BE2C (cell line): ENCODE measurements at regions not wholly inside any gene's neighbourhood (a gene's known extent, or its start where the extent isn't known, plus 50 kb on each side); places are given as distances from the start of the nearest gene placed in this dataset.

Source experiments
- DNase-seq: peaks from one replicate; pipeline ENCODE4 v3.0.0-alpha.2; 2020
- H3K27me3 ChIP-seq: fragments of 250-450 bp; sonication (Bioruptor Pico); 2 replicates; pipeline ENCODE4 v1.5.1; 2020; ENCODE audit warnings: mild to moderate bottlenecking
- H3K36me3 ChIP-seq: fragments of 250-450 bp; sonication (Bioruptor Pico); 2 replicates; pipeline ENCODE4 v1.5.1; 2020; ENCODE audit warnings: mild to moderate bottlenecking
- H3K4me1 ChIP-seq: fragments of 250-450 bp; sonication (Bioruptor Pico); 2 replicates; pipeline ENCODE4 v1.5.1; 2020
- H3K4me3 ChIP-seq: 2 replicates; pipeline ENCODE4 v1.5.1; 2011; ENCODE audit warnings: low read depth, low read length
- H3K9me3 ChIP-seq: fragments of 250-450 bp; sonication (Bioruptor Pico); 2 replicates; pipeline ENCODE4 v1.5.1; 2020
- TF ChIP-seq, protein P1 (sequence below): IDR thresholded peaks from 2 replicates; pipeline ENCODE4 v1.5.1; 2012; ENCODE audit warnings: mild to moderate bottlenecking, low read depth, low read length

DNA sequence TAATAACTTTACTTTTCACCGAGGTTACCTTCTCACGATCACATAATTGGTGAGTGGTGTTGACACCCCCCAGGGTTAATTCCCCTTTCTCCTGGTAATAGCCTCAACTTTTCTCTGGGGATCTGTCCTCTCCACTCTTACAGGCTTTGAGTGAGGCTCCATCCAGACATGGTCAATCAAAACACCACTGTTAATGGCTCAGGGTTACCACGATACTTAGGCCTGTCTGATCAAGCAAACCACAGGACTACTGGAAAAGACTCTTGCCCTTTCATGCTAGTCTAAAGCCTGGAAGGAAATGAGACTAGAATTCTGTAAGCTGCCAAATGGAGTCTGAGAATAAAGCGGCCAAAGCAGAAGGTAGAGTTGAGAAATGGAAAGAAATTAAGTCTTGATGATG, 56.5 kb upstream of the STT3B start:
- Histone ChIP-seq H3K4me1 (no peaks in the 10 kb centered on the region), H3K4me3 (no peak overlapping the region), H3K9me3 (no peaks in the 10 kb centered on the region), H3K36me3 (no peaks in the 10 kb centered on the region), H3K27me3 (no peaks in the 10 kb centered on the region)
- TF ChIP-seq, protein P1, sequence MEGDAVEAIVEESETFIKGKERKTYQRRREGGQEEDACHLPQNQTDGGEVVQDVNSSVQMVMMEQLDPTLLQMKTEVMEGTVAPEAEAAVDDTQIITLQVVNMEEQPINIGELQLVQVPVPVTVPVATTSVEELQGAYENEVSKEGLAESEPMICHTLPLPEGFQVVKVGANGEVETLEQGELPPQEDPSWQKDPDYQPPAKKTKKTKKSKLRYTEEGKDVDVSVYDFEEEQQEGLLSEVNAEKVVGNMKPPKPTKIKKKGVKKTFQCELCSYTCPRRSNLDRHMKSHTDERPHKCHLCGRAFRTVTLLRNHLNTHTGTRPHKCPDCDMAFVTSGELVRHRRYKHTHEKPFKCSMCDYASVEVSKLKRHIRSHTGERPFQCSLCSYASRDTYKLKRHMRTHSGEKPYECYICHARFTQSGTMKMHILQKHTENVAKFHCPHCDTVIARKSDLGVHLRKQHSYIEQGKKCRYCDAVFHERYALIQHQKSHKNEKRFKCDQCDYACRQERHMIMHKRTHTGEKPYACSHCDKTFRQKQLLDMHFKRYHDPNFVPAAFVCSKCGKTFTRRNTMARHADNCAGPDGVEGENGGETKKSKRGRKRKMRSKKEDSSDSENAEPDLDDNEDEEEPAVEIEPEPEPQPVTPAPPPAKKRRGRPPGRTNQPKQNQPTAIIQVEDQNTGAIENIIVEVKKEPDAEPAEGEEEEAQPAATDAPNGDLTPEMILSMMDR = no peak
- DNase-seq = no peak

- no peaks in the 10 kb centered on the region for H3K9me3 ChIP-seq
- no peaks in the 10 kb centered on the region for H3K4me1 ChIP-seq
- no peak overlapping the region for H3K4me3 ChIP-seq
- H3K27me3 ChIP-seq = no peaks in the 10 kb centered on the region
- TF ChIP-seq, protein P1 = no peak
- no peaks in the 10 kb centered on the region for H3K36me3 ChIP-seq
- no peak for DNase-seq
Measured at GRCh38 chr3:31479431-31479830, 53.3 kb upstream of the STT3B start.

DNA sequence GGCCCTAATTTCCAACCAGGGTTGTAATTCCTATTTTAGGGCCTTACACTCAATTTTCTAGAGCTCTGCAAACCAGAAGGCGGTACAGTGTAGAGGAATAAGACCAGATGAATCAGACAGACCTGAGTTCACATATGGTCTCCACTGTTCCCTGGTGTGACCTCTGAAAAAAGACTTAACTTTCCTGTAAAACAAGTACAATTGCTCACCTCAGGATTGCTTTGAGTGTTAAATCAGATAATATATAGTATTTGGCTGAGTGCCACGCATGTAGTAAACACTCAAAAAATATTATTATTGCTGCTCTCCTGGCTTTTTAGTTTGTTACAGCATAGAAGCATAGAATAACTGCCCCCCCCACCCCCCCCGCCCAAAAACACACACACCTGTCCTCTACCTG, 51.0 kb upstream of the STT3B start:
- no peak for DNase-seq

GRCh38 chr3:31482493-31483200, 50.1 kb upstream of the STT3B start:
- H3K4me1 ChIP-seq = no peaks in the 10 kb centered on the region
- H3K27me3 ChIP-seq = no peaks in the 10 kb centered on the region
- no peaks in the 10 kb centered on the region for H3K36me3 ChIP-seq
- TF ChIP-seq, protein P1 = no peak
- H3K4me3 ChIP-seq = no peak overlapping the region
- DNase-seq = no peak
- H3K9me3 ChIP-seq = no peaks in the 10 kb centered on the region

More for the DNA sequence above, 51.0 kb upstream of the STT3B start:
- Histone ChIP-seq H3K9me3 (no peaks in the 10 kb centered on the region), H3K4me1 (no peaks in the 10 kb centered on the region), H3K4me3 (no peak overlapping the region), H3K27me3 (no peaks in the 10 kb centered on the region), H3K36me3 (no peaks in the 10 kb centered on the region)
- TF ChIP-seq, protein P1 = no peak
